NCI-H1694 (cell line): ENCODE measurements at regions not wholly inside any gene's neighbourhood (a gene's known extent, or its start where the extent isn't known, plus 50 kb on each side); places are given as distances from the start of the nearest gene placed in this dataset.

Experiments
- DNase-seq: peaks from one replicate; lab custom pipeline; 2025; lab: John Stamatoyannopoulos, UW

- no peak for DNase-seq
These were observed 119.1 kb downstream of the MN1 start for GRCh38 chr22:27682437-27682836.

DNA sequence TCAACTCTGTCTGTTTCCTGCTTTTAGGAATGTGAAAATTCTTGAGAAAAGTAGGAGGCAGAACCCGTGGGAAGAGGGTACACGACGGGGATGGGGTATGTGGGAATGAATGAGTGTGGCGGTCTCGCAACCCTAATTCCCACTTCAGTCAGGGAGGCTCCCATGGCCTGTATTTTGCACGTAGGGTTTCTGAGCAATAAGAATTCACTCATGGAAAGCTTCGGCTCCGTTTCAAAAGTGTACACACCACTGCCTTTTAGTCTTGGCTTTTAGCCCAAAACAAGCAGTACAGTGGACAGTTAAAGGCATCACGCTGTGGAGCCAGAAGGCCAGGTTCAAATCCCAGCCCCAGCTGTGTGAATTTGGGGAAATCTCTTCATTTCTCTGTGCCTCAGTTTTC is 116.7 kb downstream of the MN1 start:
- DNase-seq, result no peak

DNA sequence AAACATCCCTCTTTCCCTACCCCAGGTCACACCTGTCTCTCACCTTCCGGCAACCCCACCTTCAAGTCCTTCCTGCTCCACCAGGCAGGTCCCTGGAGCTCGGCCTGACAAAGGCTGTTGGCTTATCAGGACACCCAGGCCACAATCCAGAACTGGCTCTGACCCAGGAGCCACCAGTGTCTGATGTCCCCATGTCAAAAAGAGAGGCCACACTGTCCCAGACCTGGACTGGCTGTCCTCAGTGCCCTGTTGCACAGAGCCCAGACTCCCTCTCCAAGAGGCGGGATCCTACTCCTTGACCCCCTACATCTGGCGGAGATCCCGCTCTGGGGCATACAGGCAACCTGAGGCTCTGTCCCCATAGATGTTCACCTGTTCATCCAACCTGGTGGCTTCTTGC is 116.0 kb downstream of the MN1 start:
- DNase-seq, result no peak

DNA sequence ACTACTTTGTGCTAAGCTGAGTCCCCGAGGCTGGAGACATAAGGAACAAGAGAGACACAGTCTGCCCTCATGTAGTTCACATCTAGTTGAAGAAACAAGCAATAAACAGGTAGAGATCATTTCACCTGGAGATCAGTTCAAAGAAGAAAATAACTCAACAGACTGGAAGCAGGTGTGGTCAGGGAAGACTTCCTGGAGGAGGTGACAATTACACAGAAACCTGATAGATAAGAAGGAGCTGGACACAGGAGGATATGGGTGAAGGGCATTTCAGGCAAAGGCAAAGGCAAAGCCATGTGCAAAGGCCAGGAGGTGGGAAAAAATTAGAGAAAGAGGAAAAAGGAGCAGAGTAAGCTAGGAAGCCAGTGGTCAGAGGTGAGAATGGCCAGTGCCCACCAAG is 115.6 kb downstream of the MN1 start:
- no peak for DNase-seq

GRCh38 chr22:27686534-27686933 is 115.0 kb downstream of the MN1 start:
- no peak for DNase-seq

- DNase-seq, result no peak
These were observed 113.5 kb downstream of the MN1 start for GRCh38 chr22:27687984-27688545.

- DNase-seq, result no peak
These were observed 111.9 kb downstream of the MN1 start for GRCh38 chr22:27689664-27690063.

DNA sequence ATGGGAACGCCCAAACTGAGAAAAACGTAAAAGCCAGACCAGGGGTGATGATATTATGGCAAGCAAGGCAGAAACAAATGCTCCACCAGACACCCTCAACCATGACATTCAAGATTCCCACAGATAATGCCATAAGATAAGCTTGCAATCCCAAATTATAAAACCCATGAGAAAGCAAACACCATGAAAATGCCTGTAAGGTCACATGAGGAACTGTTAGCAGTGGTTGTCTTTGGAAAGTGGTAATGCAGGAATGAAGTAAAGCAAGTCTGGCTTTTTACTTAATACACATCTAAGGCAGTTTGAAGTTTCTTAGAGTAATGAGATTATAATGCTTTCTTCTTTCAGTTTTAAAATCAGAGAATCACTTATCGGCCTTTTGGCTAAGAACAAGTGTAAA is 111.0 kb downstream of the MN1 start:
- DNase-seq, result no peak

DNA sequence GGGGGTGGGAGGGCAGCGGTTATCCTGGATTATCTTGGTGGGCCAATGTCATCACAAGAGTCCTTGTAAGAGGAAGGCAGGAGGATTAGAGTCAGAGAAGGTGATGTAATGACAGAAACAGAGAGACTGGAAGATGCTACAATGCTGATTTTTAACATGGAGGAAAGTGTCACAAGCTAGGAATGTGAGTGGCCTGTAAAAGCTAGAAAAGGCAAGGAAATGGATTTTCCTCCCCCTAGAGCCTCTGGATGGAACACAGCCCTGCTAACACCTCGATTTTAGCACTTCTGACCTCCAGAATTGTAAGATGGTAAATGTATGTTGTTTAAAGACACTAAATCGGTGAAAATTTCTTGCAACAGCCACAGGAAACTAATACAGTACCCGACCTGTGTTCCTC is 109.3 kb downstream of the MN1 start:
- DNase-seq, result no peak

GRCh38 chr22:27695925-27696324 is 105.6 kb downstream of the MN1 start:
- no peak for DNase-seq

- DNase-seq, result no peak
These were observed 103.7 kb downstream of the MN1 start for GRCh38 chr22:27697888-27698287.
